NT2/D1 (cell line): ENCODE measurements at regions not wholly inside any gene's neighbourhood (a gene's known extent, or its start where the extent isn't known, plus 50 kb on each side); places are given as distances from the start of the nearest gene placed in this dataset.

ENCODE experiments used
- YY1 ChIP-seq: IDR thresholded peaks from 2 replicates; pipeline ENCODE4 v1.6.1; 2011; ENCODE audit not compliant: insufficient read length, insufficient read depth
- ZNF274 ChIP-seq: IDR thresholded peaks from 2 replicates; pipeline ENCODE4 v1.6.1; 2011; ENCODE audit warnings: mild to moderate bottlenecking, low read depth, low read length

- no peak for TF ChIP-seq ZNF274
- TF ChIP-seq YY1 = no peak
Measured at GRCh38 chr10:57948796-57949195, 318.9 kb downstream of the IPMK start.
